22Rv1 (cell line): ENCODE measurements at regions not wholly inside any gene's neighbourhood (a gene's known extent, or its start where the extent isn't known, plus 50 kb on each side); places are given as distances from the start of the nearest gene placed in this dataset.

Experiments used
- H3K27ac ChIP-seq: fragments of 450-650 bp; 2 replicates; pipeline ENCODE4 v1.5.1; 2017
- CTCF ChIP-seq: fragments of 450-650 bp; IDR thresholded peaks from 2 replicates; pipeline ENCODE4 v1.5.1; 2017; ENCODE audit warnings: mild to moderate bottlenecking
- ZFX ChIP-seq: fragments of 450-650 bp; IDR thresholded peaks from 2 replicates; pipeline ENCODE4 v1.6.1; 2017; ENCODE audit warnings: antibody characterized with exemption, borderline replicate concordance

GRCh38 chr19:30694156-30694755, 322.1 kb downstream of the ZNF536 start:
- no peak overlapping the region for H3K27ac ChIP-seq
- TF ChIP-seq ZFX: no peak
- TF ChIP-seq CTCF: no peak

GRCh38 chr19:30692879-30693503, 320.8 kb downstream of the ZNF536 start:
- H3K27ac ChIP-seq: no peak overlapping the region
- TF ChIP-seq ZFX (no peak), CTCF (no peak)

- no peak for TF ChIP-seq CTCF
- TF ChIP-seq ZFX: no peak
- no peak overlapping the region for H3K27ac ChIP-seq
Observed at GRCh38 chr19:30692181-30692811, 320.1 kb downstream of the ZNF536 start.

- TF ChIP-seq CTCF (no peak), ZFX (no peak)
- no peak overlapping the region for H3K27ac ChIP-seq
Observed at GRCh38 chr19:30691819-30692166, 319.6 kb downstream of the ZNF536 start.

GRCh38 chr19:30690935-30691818, 319.0 kb downstream of the ZNF536 start:
- TF ChIP-seq ZFX: no peak
- TF ChIP-seq CTCF: no peak

GRCh38 chr19:30690525-30690924, 318.3 kb downstream of the ZNF536 start:
- TF ChIP-seq CTCF: no peak
- H3K27ac ChIP-seq: no peak overlapping the region

More at GRCh38 chr19:30690935-30691818, 319.0 kb downstream of the ZNF536 start:
- no peak overlapping the region for H3K27ac ChIP-seq
